Panc1 (cell line): ENCODE measurements at regions not wholly inside any gene's neighbourhood (a gene's known extent, or its start where the extent isn't known, plus 50 kb on each side); places are given as distances from the start of the nearest gene placed in this dataset.

Source experiments
- CTCF ChIP-seq: fragments of 450-650 bp; IDR thresholded peaks from 2 replicates; pipeline ENCODE4 v1.5.1; 2017; ENCODE audit warnings: mild to moderate bottlenecking
- POLR2AphosphoS5 ChIP-seq: IDR thresholded peaks from 2 replicates; pipeline ENCODE4 v1.6.1; 2012; ENCODE audit warnings: mild to moderate bottlenecking, low read depth, low read length, moderate library complexity
- REST ChIP-seq, 2 experiments: IDR thresholded peaks; 2 replicates each; pipeline ENCODE4 v1.6.1; 2011 to 2012; ENCODE audit warnings: low read depth in 2 of 2, control low read depth in 1 of 2, low read length in 1 of 2, mild to moderate bottlenecking in 1 of 2, moderate library complexity in 1 of 2; ENCODE audit not compliant: insufficient read depth in 1 of 2

GRCh38 chr15:62449638-62450037 lies 284.6 kb upstream of the C2CD4B start:
- TF ChIP-seq CTCF (no peak), POLR2AphosphoS5 (no peak), REST (IDR thresholded peaks at IDR 0.05; ENCODE audit: insufficient read depth in 1 of 2, low read depth in 2 of 2, low read length in 1 of 2) (no peak)
